ENCODE measurements at regions not wholly inside any gene's neighbourhood (a gene's known extent, or its start where the extent isn't known, plus 50 kb on each side); places are given as distances from the start of the nearest gene placed in this dataset.

DNA sequence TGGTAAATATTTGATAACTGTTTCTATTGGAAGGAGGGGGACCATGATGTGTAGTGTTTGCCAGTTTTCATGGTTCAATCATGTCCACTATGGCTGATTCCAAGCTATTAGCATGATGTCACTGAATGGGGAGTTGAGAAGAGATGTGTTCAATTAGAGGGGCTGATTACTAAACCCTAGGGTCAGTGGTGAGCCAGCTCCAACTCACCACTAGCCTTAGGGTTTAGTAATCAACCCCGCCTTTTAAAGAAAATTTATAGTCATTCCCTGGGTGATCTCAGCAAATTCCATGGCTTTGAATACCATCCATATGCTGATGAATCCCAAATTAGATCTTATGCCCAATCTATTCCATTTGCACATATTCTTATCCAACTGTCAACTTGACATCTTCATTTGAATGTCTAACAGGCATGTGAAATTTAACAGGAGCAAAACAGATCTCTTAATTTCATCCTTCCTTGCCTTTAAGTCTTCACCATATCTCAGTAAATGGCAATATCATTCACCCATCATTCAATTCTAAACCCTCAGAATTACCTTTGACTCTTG, 98.8 kb downstream of the GCNT1 start:
- DNase-seq, result no peak

DNA sequence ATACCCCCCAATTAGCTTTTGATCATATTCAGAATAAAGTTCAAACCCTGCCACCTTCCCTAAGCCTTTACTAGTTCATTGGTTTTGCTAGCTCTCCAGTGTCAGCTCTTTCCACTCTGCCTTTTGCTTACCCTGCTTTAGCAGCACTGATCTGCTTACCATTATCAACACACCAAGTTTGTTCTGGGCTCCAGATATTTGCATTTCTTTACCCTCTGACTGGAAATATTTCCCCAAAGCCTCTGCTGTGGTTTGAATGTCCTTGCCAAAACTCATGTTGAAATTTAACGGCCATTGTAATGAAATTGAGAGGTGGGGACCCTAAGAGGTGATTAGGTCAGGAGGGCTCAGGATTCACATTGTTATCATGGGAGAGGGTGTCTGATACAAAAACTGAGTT, 99.5 kb downstream of the GCNT1 start:
- no peak for DNase-seq

DNA sequence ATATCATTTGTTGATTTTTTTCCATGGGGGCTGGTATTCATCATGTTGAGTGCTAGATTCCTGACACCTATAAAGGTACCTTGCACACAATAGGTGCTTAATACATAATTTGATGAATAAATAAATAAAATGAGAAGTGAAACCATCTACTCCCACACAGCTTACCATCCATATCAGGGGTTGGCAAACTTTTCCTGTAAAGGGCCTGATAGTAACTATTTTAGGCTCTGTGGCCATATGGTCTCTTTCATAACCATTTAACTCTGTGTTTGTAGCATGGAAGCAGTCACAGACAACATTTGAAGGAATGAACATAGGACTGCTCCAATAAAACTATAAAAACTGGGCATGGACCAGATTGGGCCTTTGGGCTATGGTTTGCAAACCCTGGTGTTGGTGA, 100.3 kb downstream of the GCNT1 start:
- peak; percentile 54 for DNase-seq

DNA sequence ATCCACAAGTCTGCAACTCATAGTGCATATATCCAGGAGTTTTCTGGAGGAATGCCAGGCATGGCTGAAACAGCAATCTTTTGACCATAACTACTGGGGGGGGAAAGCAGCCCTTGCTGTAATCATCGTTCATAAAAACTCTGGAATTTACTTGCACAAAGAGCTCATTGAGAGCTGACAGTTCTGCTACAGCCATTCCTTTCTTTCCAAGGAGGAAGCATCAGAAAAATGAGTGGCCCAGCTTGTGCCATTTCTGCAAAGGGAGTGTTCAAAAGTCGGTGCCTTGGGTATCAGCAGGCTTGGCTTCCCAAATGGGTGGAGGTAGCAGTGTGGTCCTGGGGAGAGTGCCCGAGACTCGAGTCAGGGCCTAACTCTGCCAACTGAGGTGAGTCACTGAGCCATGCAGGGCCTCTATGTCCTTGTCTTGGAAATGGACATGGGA, 101.5 kb downstream of the GCNT1 start:
- DNase-seq, result no peak

DNA sequence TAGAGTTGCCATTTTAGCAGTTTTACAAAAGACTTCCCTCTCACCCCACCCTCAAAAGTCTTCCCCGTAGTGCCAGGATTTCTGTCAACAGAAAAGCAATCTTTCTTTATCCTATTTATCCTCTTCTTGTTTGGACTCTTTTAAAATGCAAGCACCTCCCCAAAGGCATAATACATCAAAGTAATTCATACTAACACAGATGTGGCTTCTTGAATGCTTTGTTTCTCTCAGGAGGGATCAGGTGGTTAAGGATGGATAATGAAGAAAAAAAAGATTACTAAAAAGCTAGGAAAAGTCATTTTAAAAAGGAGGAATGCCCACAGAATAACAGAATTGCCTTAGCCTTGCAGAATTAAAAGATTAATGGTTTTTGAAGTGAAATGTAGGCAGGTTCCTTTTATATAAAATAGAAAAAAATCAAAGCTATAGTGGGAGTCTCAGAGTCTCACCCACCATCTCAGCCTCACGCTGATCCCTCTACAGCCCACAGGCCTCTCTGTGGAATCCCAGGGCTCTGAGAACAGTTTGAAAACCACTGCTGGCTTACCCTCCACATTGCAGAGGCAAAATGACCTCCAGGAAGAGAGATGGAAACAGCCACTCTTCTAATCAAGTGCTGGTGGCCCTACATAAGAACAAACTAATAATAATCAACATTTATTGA, 102.2 kb downstream of the GCNT1 start:
- DNase-seq, result no peak
